ENCODE measurements at regions not wholly inside any gene's neighbourhood (a gene's known extent, or its start where the extent isn't known, plus 50 kb on each side); places are given as distances from the start of the nearest gene placed in this dataset.

- no peak for TF ChIP-seq CTCF (conservative IDR thresholded peaks at IDR 0.05; ENCODE audit: low read depth, low read length)
- no peak overlapping the region for H3K4me3 ChIP-seq (ENCODE audit: low read depth, low read length)
- DNase-seq (ENCODE audit: low read depth) = no peak
Observed at GRCh38 chr5:125965577-125965976, 457.6 kb upstream of the GRAMD2B start.

DNA sequence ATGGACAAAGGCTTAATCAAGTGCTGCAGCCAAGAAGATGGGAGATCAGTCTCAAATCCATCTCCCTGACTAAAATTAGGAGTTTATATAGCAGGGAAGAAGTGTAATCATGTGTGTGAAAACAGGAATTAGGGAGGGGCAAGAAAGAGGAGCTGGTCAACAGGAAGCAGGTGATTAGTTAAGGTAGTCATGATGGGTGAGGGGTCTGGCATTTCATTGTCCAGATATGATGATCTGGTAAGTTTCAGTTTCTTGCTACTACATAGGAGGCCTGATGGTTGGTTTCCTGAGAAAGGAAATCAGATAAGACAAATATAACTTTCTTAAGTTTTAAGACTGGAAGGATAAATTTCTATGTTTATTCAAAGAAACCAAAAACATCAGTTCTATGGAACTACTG is 455.6 kb upstream of the GRAMD2B start:
- no peak for TF ChIP-seq CTCF (conservative IDR thresholded peaks at IDR 0.05; ENCODE audit: low read depth, low read length)
- no peak for DNase-seq (ENCODE audit: low read depth)
- H3K4me3 ChIP-seq (ENCODE audit: low read depth, low read length) = no peak overlapping the region

DNA sequence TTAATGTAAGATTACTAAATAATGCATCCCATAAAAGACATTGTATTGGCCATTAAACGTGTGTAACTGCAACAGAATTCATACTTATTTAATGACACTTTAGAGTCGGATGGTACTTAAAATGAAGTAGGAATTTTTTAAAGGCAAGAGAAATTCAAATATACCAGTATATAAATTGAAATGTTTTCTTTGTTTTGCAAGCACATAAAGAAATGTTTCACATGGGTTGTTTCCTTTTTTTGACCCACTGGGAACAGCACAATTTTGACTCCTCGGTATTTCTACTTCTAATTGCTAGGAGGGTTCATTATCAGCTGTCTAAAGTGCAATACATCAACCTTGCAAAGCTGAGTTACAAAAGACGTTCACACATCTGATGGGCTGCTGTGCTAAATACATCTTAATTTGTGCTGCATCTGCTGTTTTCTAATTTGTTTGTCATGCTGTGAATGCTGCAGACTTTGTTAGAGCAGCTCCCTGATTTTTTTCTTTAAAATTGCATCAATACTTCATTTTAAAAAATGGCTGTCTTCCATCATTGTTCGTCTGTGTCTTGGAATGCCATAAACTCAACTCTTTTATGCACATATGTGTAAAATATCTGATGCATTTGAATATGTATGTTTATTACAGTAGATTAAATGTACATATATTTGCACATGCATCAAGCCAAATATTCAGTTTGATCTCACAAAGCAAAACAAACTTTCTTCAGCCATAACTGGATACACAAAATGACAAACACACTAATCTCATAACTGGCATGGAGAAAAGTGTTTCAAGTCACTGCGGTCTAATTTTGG is 454.0 kb upstream of the GRAMD2B start:
- DNase-seq (ENCODE audit: low read depth) = no peak
- H3K4me3 ChIP-seq (ENCODE audit: low read depth, low read length) = no peak overlapping the region
- TF ChIP-seq CTCF (conservative IDR thresholded peaks at IDR 0.05; ENCODE audit: low read depth, low read length) = no peak

DNA sequence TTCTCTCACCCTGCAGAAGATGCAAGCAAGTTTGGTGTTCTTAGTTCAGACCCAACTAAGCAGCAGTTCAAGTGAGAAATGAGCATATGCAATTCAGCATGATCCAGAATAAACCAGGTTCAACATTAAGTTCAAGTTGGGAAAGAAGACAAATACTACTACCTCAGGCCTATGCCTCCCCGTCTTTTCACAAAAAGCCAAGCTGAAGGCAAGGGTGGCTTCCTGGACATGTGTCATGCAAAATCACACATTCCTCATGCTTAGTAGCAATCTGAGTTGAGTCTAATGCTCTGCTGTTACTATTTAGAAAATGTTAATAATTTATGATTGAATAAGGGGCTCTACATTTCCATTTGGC is 453.4 kb upstream of the GRAMD2B start:
- no peak overlapping the region for H3K4me3 ChIP-seq (ENCODE audit: low read depth, low read length)
- no peak for DNase-seq (ENCODE audit: low read depth)
- no peak for TF ChIP-seq CTCF (conservative IDR thresholded peaks at IDR 0.05; ENCODE audit: low read depth, low read length)

DNA sequence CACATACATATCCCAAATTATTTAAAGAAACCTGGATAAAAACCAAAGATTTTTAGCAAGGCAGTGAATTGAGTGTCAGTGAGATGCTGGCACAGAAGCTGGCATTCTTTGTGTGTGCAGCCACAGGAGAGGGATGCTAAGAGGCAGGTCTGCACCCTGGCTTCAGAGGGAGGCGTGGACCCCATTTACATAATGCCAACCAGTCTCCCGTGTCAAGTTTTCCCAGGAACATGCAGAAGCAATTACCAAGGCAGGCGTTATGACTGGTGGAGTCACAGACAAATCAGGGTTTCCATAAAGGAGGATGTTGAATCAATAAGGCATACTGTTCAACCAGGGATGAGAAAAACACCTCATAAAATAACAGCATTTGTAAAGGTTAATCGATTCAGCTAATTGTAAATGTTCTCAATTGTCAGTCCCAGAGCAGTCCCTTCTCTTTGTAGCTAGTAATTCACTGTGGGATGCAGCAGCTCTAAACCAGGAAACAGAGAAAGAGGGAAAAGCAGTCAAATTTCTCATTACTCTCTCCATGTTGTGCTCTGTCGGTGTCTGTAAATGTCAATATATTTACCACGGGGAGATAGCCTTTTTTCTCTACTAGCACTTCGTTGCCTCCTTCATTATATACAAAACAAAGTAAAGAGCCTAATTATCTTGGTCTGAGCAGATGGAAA is 452.4 kb upstream of the GRAMD2B start:
- TF ChIP-seq CTCF (conservative IDR thresholded peaks at IDR 0.05; ENCODE audit: low read depth, low read length) = no peak
- no peak for DNase-seq (ENCODE audit: low read depth)
- H3K4me3 ChIP-seq (ENCODE audit: low read depth, low read length) = no peak overlapping the region

- H3K4me3 ChIP-seq (ENCODE audit: low read depth, low read length) = no peak overlapping the region
- no peak for TF ChIP-seq CTCF (conservative IDR thresholded peaks at IDR 0.05; ENCODE audit: low read depth, low read length)
- no peak for DNase-seq (ENCODE audit: low read depth)
Observed at GRCh38 chr5:125972706-125973105, 450.5 kb upstream of the GRAMD2B start.

- no peak for TF ChIP-seq CTCF (conservative IDR thresholded peaks at IDR 0.05; ENCODE audit: low read depth, low read length)
- no peak for DNase-seq (ENCODE audit: low read depth)
- no peak overlapping the region for H3K4me3 ChIP-seq (ENCODE audit: low read depth, low read length)
Observed at GRCh38 chr5:125974679-125975078, 448.5 kb upstream of the GRAMD2B start.
